ENCODE measurements at regions not wholly inside any gene's neighbourhood (a gene's known extent, or its start where the extent isn't known, plus 50 kb on each side); places are given as distances from the start of the nearest gene placed in this dataset.

DNA sequence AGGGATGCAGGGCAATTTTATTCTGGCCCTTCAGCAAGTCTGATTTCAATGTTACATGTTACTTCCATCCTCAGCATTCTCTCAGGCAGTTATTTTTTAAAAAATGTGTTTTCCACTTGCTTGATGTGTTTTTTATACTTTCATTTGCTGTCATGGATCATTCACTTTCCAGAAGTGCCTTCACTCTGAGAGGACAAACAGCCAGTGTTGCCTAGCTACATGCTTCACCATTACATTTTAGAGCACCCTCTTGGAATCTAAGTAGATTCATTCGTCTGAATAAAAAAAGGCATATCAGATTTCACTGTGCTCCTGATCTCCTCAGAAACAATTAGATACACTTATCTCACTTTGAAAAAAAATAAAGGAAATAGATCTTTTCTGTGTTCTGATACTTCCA, 93.6 kb upstream of the POU1F1 start:
- TF ChIP-seq, protein P1, sequence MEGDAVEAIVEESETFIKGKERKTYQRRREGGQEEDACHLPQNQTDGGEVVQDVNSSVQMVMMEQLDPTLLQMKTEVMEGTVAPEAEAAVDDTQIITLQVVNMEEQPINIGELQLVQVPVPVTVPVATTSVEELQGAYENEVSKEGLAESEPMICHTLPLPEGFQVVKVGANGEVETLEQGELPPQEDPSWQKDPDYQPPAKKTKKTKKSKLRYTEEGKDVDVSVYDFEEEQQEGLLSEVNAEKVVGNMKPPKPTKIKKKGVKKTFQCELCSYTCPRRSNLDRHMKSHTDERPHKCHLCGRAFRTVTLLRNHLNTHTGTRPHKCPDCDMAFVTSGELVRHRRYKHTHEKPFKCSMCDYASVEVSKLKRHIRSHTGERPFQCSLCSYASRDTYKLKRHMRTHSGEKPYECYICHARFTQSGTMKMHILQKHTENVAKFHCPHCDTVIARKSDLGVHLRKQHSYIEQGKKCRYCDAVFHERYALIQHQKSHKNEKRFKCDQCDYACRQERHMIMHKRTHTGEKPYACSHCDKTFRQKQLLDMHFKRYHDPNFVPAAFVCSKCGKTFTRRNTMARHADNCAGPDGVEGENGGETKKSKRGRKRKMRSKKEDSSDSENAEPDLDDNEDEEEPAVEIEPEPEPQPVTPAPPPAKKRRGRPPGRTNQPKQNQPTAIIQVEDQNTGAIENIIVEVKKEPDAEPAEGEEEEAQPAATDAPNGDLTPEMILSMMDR (conservative IDR thresholded peaks at IDR 0.05): no peak
- no peak overlapping the region for H2BK5ac ChIP-seq (ENCODE audit: insufficient read length, low read length)
- H3K4me3 Mint-ChIP-seq: no peak overlapping the region
- no peak overlapping the region for H3K9ac ChIP-seq (ENCODE audit: extremely low read depth, insufficient read length, low read length)
- no peaks in the 10 kb centered on the region for H3K79me2 ChIP-seq (ENCODE audit: insufficient read depth, low read length)
- peaks cover 4 to 12% (median 6%) of the 10 kb centered on the region in 3 experiments; a peak in 6 of 7 replicates for H3K36me3 Mint-ChIP-seq (ENCODE audit: insufficient read depth in 1 of 3, low read depth in 3 of 3)
- no peak overlapping the region for H3K27ac Mint-ChIP-seq
- H3K56ac ChIP-seq (ENCODE audit: insufficient read length, low read depth, low read length): no peak overlapping the region
- no peak overlapping the region for H3K27ac ChIP-seq (ENCODE audit: insufficient read length, low read depth, low read length)
- H3K4ac ChIP-seq (ENCODE audit: low read depth, low read length): no peak overlapping the region
- DNase-seq: no peak
- H3K9me3 Mint-ChIP-seq: peaks cover 5 to 9% of the 10 kb centered on the region in 2 experiments
- no peak overlapping the region for H2AFZ ChIP-seq (ENCODE audit: low read length)
- H4K20me1 ChIP-seq (ENCODE audit: control insufficient read depth, insufficient read depth, insufficient read length): no peaks in the 10 kb centered on the region
- H2BK12ac ChIP-seq (ENCODE audit: insufficient read length, low read depth, low read length): no peak overlapping the region
- no peaks in the 10 kb centered on the region for H3K9me3 ChIP-seq (ENCODE audit: control insufficient read depth, low read depth, low read length)
- H3T11ph ChIP-seq (ENCODE audit: low read length): no peak overlapping the region
- no peak overlapping the region for H2AK5ac ChIP-seq (ENCODE audit: insufficient read length, low read length)
- no peaks in the 10 kb centered on the region; the same call in 1 of the 2 replicates for H3K4me1 ChIP-seq (ENCODE audit: insufficient read depth, low read length)
- H4K5ac ChIP-seq (ENCODE audit: insufficient read length, low read depth, low read length): no peak overlapping the region
- H3K23ac ChIP-seq (ENCODE audit: insufficient read length, low read depth, low read length): no peak overlapping the region
- no peaks in the 10 kb centered on the region for H3K79me1 ChIP-seq (ENCODE audit: insufficient read depth, low read depth, low read length, poor library complexity, severe bottlenecking)
- no CpG with 5 or more reads among the region's 1 CpG for WGBS (ENCODE audit: extremely low coverage, insufficient read length, low lambda C conversion rate)
- no peak overlapping the region for H2BK20ac ChIP-seq (ENCODE audit: low read depth, low read length, poor library complexity, severe bottlenecking)
- no peak overlapping the region for H2BK120ac ChIP-seq (ENCODE audit: low read depth, low read length, poor library complexity, severe bottlenecking)
- H4K91ac ChIP-seq (ENCODE audit: insufficient read length, low read depth, low read length): no peak overlapping the region
- H3K27me3 Mint-ChIP-seq (ENCODE audit: low read depth): peaks cover 2% of the 10 kb centered on the region
- H3K14ac ChIP-seq (ENCODE audit: insufficient read depth, low read length): no peak overlapping the region
- no peaks in the 10 kb centered on the region for H3K27me3 ChIP-seq (ENCODE audit: insufficient read depth, low read length)
- H2BK15ac ChIP-seq (ENCODE audit: low read depth, low read length): no peak overlapping the region
- no peak overlapping the region for H3K18ac ChIP-seq (ENCODE audit: insufficient read length, low read depth, low read length)
- no peak overlapping the region for H4K8ac ChIP-seq (replicated peaks; ENCODE audit: insufficient read length, low read depth, low read length)
- peaks cover 7 to 10% of the 10 kb centered on the region in 2 experiments for H3K4me1 Mint-ChIP-seq
- no peaks in the 10 kb centered on the region for H3K23me2 ChIP-seq (ENCODE audit: insufficient read length, low read depth, low read length, poor library complexity, severe bottlenecking)
- no peak overlapping the region for H3K4me2 ChIP-seq (ENCODE audit: insufficient read depth, insufficient read length, low read length)

Measured in H9 (cell line).